Sigmoid colon (tissue), 4 donors: ENCODE measurements at regions not wholly inside any gene's neighbourhood (a gene's known extent, or its start where the extent isn't known, plus 50 kb on each side); places are given as distances from the start of the nearest gene placed in this dataset.

Experiments
- EP300 ChIP-seq, 4 donors: sonication (generic); formaldehyde crosslinking; IDR thresholded peaks; one replicate each; pipeline ENCODE4 v1.6.1; 2017; ENCODE audit warnings: antibody characterized with exemption in 4 of 4
- POLR2AphosphoS5 ChIP-seq, 4 donors: sonication (generic); formaldehyde crosslinking; IDR thresholded peaks; one replicate each; pipeline ENCODE4 v1.6.1; 2017; ENCODE audit warnings: antibody characterized with exemption in 4 of 4
- TF ChIP-seq, protein P1 (sequence below), 4 experiments: fragments of 450-650 bp in 3 of 4; fragments of 200-600 bp in 1 of 4; IDR thresholded peaks; one replicate each; pipeline ENCODE4 v1.5.1; 2016 to 2019; ENCODE audit warnings: antibody characterized with exemption in 4 of 4, mild to moderate bottlenecking in 3 of 4, moderate library complexity in 2 of 4

- no peak for TF ChIP-seq EP300 (IDR thresholded peaks at IDR 0.05)
- TF ChIP-seq, protein P1, sequence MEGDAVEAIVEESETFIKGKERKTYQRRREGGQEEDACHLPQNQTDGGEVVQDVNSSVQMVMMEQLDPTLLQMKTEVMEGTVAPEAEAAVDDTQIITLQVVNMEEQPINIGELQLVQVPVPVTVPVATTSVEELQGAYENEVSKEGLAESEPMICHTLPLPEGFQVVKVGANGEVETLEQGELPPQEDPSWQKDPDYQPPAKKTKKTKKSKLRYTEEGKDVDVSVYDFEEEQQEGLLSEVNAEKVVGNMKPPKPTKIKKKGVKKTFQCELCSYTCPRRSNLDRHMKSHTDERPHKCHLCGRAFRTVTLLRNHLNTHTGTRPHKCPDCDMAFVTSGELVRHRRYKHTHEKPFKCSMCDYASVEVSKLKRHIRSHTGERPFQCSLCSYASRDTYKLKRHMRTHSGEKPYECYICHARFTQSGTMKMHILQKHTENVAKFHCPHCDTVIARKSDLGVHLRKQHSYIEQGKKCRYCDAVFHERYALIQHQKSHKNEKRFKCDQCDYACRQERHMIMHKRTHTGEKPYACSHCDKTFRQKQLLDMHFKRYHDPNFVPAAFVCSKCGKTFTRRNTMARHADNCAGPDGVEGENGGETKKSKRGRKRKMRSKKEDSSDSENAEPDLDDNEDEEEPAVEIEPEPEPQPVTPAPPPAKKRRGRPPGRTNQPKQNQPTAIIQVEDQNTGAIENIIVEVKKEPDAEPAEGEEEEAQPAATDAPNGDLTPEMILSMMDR (IDR thresholded peaks at IDR 0.05), result no peak
- no peak for TF ChIP-seq POLR2AphosphoS5 (IDR thresholded peaks at IDR 0.05)
Observed at GRCh38 chr7:118684796-118685195, 460.3 kb downstream of the ANKRD7 start.
